Spinal cord (tissue), 9 donors: ENCODE measurements at regions not wholly inside any gene's neighbourhood (a gene's known extent, or its start where the extent isn't known, plus 50 kb on each side); places are given as distances from the start of the nearest gene placed in this dataset.
"Not testable (repeated sequence)": the region's sequence is repeated elsewhere in the genome, so short reads cannot be mapped to it uniquely, and the experiment has no call there.

Experiments
- DNase-seq, 6 donors: peaks; one replicate each; pipeline versions ENCODE4 v3.0.0 to v3.0.0-alpha.2; 2013 to 2015; ENCODE audit warnings: low spot score in 6 of 6, low read depth in 4 of 6
- H3K27ac ChIP-seq: one replicate; pipeline ENCODE4 v1.5.1; 2013; ENCODE audit warnings: low read depth, low read length, control low read depth
- H3K27me3 ChIP-seq: one replicate; pipeline ENCODE4 v1.6.1; 2013; ENCODE audit warnings: low read length; ENCODE audit not compliant: control insufficient read depth, insufficient read depth
- H3K36me3 ChIP-seq: one replicate; pipeline ENCODE4 v1.6.1; 2013; ENCODE audit warnings: low read length; ENCODE audit not compliant: control insufficient read depth, insufficient read depth
- H3K4me1 ChIP-seq: one replicate; pipeline ENCODE4 v1.6.1; 2013; ENCODE audit warnings: low read length; ENCODE audit not compliant: control insufficient read depth, insufficient read depth
- H3K4me3 ChIP-seq: one replicate; pipeline ENCODE4 v1.5.1; 2013; ENCODE audit warnings: low read depth, low read length, control low read depth
- H3K9me3 ChIP-seq: one replicate; pipeline ENCODE4 v1.6.1; 2013; ENCODE audit warnings: low read length; ENCODE audit not compliant: control insufficient read depth, insufficient read depth
- WGBS: methylation state at CpG from one replicate; pipeline ENCODE4 v1.1.5; 2013; ENCODE audit warnings: missing lambda C conversion rate; ENCODE audit not compliant: insufficient coverage; 5-methylcytosine and 5-hydroxymethylcytosine counted together
- donor health status: healthy.

DNA sequence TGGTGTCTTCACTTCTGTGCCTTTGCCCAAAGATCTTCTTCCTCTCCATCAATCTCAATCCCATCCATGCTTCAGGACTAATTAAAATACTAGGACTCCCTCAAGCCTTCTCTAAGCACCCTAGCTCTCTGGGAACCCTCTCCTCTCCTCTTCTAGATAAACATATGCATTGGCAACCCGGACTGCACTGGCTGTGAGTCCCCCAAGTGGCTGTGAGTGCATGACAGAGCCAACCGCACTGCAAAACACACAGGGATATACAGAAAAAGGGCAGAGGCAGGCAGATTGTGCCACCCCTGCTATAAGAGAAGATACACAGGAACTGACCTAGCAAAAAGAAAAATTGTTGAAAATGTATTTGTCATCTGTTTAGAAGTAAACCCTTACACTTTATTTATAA, 457.1 kb downstream of the MFSD1 start:
- Histone ChIP-seq H3K27ac (no peak overlapping the region), H3K27me3 (no peaks in the 10 kb centered on the region), H3K4me1 (no peaks in the 10 kb centered on the region), H3K9me3 (no peaks in the 10 kb centered on the region), H3K36me3 (no peaks in the 10 kb centered on the region), H3K4me3 (no peak overlapping the region)
- 83% methylated on average over 1 of the region's 2 CpGs for WGBS
- peak in 1 of 6 donors; percentile 68 for DNase-seq

DNA sequence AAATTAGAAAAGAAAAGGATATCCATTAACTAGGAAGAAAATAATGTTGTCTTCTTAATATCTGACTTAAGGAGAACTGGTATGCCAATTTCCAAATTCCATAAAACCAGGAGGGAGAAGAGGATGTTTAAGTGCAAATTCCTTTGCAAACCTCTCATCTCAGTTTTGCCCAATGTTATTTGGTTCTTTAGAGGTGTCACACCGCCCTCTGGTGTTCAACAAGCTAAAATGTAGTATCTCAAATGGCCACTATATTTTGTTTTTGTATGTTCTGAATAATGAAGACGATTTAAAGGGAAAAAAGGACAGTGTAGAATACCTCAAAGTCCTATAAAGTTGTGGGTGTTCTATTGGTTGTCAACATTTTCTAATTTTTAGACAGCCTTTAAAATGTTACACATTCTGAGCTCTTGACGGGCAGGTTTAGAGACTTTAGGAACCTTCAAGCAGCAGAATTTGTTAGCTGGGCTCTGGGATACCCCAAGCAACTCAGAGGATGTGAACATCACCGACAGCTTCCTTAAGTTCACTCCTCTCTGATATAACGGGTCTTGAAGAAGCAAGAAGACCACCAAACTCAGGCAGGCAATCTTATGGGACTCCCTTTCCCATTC, 458.3 kb downstream of the MFSD1 start:
- Histone ChIP-seq H3K36me3 (no peaks in the 10 kb centered on the region), H3K27me3 (no peaks in the 10 kb centered on the region), H3K4me3 (no peak overlapping the region), H3K9me3 (no peaks in the 10 kb centered on the region), H3K27ac (no peak overlapping the region), H3K4me1 (no peaks in the 10 kb centered on the region)
- DNase-seq: peak in 5 of 6 donors; percentile 65 to 95 (median 76)
- WGBS: 47% methylated on average over 2 of the region's 5 CpGs

DNA sequence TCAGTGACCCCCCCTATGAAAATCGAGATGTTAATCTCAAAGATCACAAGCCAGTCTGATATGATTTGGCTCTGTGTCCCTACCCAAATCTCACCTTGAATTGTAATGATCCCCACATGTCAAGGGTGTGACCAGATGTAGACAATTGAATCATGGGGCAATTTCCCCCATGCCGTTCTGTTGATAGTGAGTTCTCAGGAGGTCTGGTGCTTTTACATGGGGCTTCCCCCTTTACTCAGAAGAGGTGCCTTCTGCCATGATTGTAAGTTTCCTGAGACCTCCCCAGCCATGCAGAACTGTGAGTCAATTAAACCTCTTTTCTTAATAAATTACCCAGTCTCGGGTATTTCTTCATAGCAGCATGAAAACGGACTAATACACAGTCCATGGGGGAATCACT, 459.5 kb downstream of the MFSD1 start:
- no CpG with 5 or more reads among the region's 4 CpGs for WGBS
- not testable (repeated sequence) for H3K27ac ChIP-seq, DNase-seq, H3K4me1 ChIP-seq, H3K27me3 ChIP-seq, H3K9me3 ChIP-seq, H3K4me3 ChIP-seq, H3K36me3 ChIP-seq

DNA sequence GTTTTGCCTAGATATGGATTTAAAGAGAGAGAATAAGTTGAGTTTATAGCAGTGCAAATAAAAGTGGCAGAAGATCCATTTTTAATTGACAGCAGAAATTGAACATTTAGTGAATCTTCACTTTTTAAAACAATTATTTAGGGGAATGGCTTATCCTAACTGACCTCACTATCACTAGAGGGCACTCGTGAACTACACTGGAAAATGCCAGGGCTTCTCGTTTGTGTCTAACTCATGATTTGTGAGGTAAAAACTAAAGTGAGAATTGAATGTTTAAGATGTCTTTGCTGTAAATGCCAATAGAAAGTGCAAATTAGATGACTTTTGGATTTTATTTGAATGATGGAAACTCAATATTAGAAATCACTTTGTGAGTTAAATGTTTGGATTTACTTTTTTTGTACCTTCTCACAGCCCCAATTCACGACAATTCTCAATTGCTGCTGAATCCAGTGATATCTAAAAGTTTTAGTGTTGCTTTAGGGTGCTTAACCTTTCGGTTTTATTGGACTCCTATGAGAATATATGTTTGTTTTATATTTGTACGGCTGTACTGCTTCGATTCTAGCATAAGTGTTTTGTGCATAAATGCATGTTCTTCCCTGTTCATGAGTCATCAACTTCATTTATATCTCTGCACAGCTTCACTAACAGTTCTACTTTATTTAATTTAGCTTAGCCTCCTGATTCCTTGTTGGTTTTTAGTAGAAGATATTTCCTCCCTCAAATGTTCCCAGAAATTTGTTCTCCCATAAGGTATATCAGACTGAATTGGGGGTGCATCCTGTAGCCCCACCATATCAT, 462.1 kb downstream of the MFSD1 start:
- H3K4me3 ChIP-seq: no peak overlapping the region
- peak in 5 of 6 donors; percentile 57 to 93 (median 66) for DNase-seq
- no peaks in the 10 kb centered on the region for H3K9me3 ChIP-seq
- H3K36me3 ChIP-seq: no peaks in the 10 kb centered on the region
- WGBS: no CpG with 5 or more reads among the region's 6 CpGs
- H3K27ac ChIP-seq: no peak overlapping the region
- H3K27me3 ChIP-seq: no peaks in the 10 kb centered on the region
- H3K4me1 ChIP-seq: no peaks in the 10 kb centered on the region

DNA sequence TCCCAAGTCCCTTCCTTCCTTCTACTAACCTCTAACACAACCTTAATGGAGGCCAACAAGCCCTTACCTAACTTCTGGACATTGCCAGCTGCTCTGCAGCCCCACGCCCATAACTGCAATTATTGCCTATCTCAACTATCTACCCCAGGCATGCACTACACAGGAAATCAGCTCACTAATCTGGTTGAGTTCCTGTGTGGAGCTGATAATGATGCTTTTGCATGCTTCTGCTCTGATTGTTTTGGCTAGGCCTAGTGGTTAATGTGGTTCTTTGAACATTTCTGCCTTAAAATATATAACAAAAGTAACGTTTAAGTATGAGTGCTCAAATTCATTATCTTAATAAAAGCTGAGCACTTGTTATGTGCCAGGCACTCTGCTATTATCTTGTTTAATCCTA, 463.9 kb downstream of the MFSD1 start:
- H3K36me3 ChIP-seq: no peaks in the 10 kb centered on the region
- no CpG with 5 or more reads among the region's 2 CpGs for WGBS
- no peak overlapping the region for H3K4me3 ChIP-seq
- H3K9me3 ChIP-seq: no peaks in the 10 kb centered on the region
- no peaks in the 10 kb centered on the region for H3K4me1 ChIP-seq
- no peaks in the 10 kb centered on the region for H3K27me3 ChIP-seq
- DNase-seq: no peak
- H3K27ac ChIP-seq: no peak overlapping the region

DNA sequence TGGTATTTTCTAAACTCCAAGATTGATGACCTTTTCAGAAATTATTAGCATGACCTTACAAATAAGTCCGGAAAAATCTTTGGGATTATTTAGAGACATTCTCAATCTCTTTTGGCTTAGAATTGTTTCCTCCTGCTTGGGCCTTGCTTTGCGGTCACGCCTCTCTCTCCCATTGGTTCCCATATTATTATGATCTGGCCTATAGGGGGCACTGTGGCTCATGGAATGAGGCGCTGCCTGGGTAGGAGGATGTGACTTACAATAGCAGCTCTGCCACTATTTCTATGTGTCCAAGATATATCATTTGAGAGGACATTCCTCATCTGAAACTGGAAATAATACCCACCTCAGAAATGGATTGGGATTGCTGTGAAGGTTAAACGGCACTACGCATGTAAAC, 464.9 kb downstream of the MFSD1 start:
- Histone ChIP-seq H3K4me1 (no peaks in the 10 kb centered on the region), H3K27me3 (no peaks in the 10 kb centered on the region), H3K27ac (no peak overlapping the region), H3K36me3 (no peaks in the 10 kb centered on the region), H3K4me3 (no peak overlapping the region), H3K9me3 (no peaks in the 10 kb centered on the region)
- whole genome bisulfite sequencing: 80% methylated on average over 2 of the region's 6 CpGs
- DNase-seq: peak in 2 of 6 donors; percentile 55 to 88

DNA sequence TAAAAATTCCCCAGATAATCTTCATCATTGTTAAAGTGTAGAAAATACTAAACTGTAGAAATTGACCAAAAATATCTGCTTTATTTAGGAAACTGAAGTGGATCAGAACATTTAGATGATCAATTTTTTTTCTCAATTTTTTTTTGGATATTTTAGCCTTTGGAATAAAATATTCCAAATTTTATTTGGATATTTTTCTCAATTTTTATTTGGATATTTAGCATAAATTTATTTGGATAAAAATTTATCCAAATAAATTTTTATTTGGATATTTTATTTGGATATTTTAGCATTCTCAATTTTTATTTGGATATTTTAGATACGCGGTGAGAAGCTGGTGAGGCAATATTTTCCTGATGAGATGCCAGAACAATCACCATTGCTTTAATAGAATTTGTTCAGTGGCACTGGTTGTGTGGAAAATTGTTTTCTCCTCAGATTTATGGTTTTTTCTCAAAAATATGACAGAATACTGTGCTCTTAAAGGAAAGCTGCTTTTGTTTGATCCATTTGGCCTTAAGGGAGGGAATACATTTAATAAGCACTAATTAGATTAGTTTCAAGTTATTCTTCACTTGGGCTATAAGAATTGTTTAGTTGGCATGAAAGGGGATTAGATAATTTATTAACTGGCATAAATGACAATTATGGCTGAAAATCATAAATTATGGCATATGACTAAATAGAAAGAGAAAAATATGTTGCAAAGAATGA, 470.1 kb downstream of the MFSD1 start:
- WGBS: no CpG with 5 or more reads among the region's 2 CpGs
- Histone ChIP-seq H3K27me3 (no peaks in the 10 kb centered on the region), H3K4me1 (no peaks in the 10 kb centered on the region), H3K36me3 (no peaks in the 10 kb centered on the region), H3K4me3 (no peak overlapping the region), H3K27ac (no peak overlapping the region), H3K9me3 (no peaks in the 10 kb centered on the region)
- DNase-seq: no peak

DNA sequence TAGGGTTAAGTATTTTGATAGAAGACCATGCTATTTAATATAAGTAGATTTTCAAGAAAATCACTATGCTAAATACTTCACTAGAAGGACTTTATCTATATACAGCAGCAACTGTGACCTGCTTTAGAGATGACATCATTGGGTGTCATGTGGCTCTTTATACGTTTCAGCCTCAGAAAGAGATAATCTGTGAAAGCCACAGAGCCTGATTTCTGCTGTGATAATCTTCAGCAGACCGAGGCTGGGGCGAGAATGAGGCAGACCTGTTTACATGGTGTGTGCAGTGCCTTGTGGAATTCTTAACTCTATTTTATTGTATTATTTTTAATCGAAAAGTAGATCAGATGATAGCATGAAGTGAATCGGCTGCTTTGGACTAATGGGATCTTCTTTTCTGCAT, 471.2 kb downstream of the MFSD1 start:
- DNase-seq: peak in 2 of 6 donors; percentile 32 to 57
- Histone ChIP-seq H3K27me3 (no peaks in the 10 kb centered on the region), H3K4me3 (no peak overlapping the region), H3K9me3 (no peaks in the 10 kb centered on the region), H3K4me1 (no peaks in the 10 kb centered on the region), H3K27ac (no peak overlapping the region), H3K36me3 (no peaks in the 10 kb centered on the region)
- 67% methylated on average over 1 of the region's 5 CpGs for WGBS

DNA sequence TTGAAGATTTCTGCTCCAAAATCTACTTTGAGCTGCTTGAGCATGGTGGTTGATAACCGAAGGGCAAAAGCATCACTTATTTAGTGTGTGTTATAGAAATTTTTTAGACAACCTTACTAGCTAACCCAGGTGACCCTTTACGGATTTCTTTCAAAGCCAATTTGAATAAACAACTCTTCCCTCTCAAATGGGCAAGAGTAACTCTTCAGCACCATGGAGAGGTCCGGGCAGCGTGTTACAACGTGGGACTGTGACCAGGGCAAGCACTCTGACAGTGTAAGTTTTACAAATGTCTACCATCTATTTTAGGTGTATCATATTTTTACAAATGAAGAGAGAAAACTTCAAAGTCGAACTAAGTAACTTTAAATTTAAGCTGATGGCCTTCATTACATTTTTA, 471.8 kb downstream of the MFSD1 start:
- WGBS: no CpG with 5 or more reads among the region's 6 CpGs
- Histone ChIP-seq H3K27ac (no peak overlapping the region), H3K4me3 (no peak overlapping the region), H3K9me3 (no peaks in the 10 kb centered on the region), H3K4me1 (no peaks in the 10 kb centered on the region), H3K27me3 (no peaks in the 10 kb centered on the region), H3K36me3 (no peaks in the 10 kb centered on the region)
- DNase-seq: peak in 4 of 6 donors; percentile 17 to 71 (median 44)
